Activated CD8-positive, alpha-beta T cell treated with anti-CD3 and anti-CD28 coated beads for 36 hours (primary cell): ENCODE measurements at regions not wholly inside any gene's neighbourhood (a gene's known extent, or its start where the extent isn't known, plus 50 kb on each side); places are given as distances from the start of the nearest gene placed in this dataset.

Experiments
- ATAC-seq: fragments of 200-7000 bp; cut with Tn5 transposase; one replicate; pipeline ENCODE4 v1.10.0; 2021; ENCODE audit warnings: mild to moderate bottlenecking, moderate library complexity
- CTCF ChIA-PET: fragments of 350-600 bp; sonication (Branson Sonifier 250); formaldehyde crosslinking; loops from one replicate; lab custom pipeline; 2021; ENCODE audit warnings: antibody characterized with exemption; lab: Charles Lee
- POLR2A ChIA-PET: fragments of 350-600 bp; sonication (Branson Sonifier 250); formaldehyde crosslinking; loops from one replicate; lab custom pipeline; 2021; ENCODE audit warnings: antibody characterized with exemption; lab: Charles Lee
- DNase-seq: peaks from one replicate; pipeline ENCODE4 v3.0.0-alpha.2; 2020
- H3K27ac Mint-ChIP-seq: one replicate; pipeline ENCODE4 v1.8.0; 2021; ENCODE audit warnings: mild to moderate bottlenecking, mixed read lengths
- H3K27me3 Mint-ChIP-seq: one replicate; pipeline ENCODE4 v1.8.0; 2021; ENCODE audit warnings: mixed read lengths
- H3K36me3 Mint-ChIP-seq: one replicate; pipeline ENCODE4 v1.8.0; 2021; ENCODE audit warnings: low read depth, mixed read lengths
- H3K4me1 Mint-ChIP-seq: one replicate; pipeline ENCODE4 v1.8.0; 2021; ENCODE audit warnings: low read depth, mixed read lengths
- H3K4me3 Mint-ChIP-seq: one replicate; pipeline ENCODE4 v1.8.0; 2021; ENCODE audit warnings: mild to moderate bottlenecking, moderate library complexity, mixed read lengths
- H3K9me3 Mint-ChIP-seq: one replicate; pipeline ENCODE4 v1.8.0; 2021; ENCODE audit warnings: mixed read lengths
- CTCF ChIP-seq: fragments of 200-600 bp; IDR thresholded peaks from one replicate; pipeline ENCODE4 v1.8.0; 2022; ENCODE audit warnings: antibody characterized with exemption, mild to moderate bottlenecking
- intact Hi-C: fragments of 100-400 bp; cut with micrococcal nuclease; formaldehyde crosslinking; loops from one replicate; pipeline ENCODE4 v1.10.0; 2022

- ChIA-PET CTCF (interaction anchor here (3.2 kb wide), 1 partner anchor 377 kb away, joined by 25 read pairs; no protein-coding TSS in a partner anchor), POLR2A (no interaction called here)
- H3K4me3 Mint-ChIP-seq = no peak overlapping the region
- no peak for DNase-seq
- intact Hi-C loops = no loop called here
- peaks cover 12% of the 10 kb centered on the region for H3K4me1 Mint-ChIP-seq
- no peak for ATAC-seq
- peaks cover 1% of the 10 kb centered on the region for H3K9me3 Mint-ChIP-seq
- H3K27ac Mint-ChIP-seq = no peak overlapping the region
- no peak for TF ChIP-seq CTCF
- H3K27me3 Mint-ChIP-seq = peaks cover 17% of the 10 kb centered on the region
- H3K36me3 Mint-ChIP-seq = no peaks in the 10 kb centered on the region
Measured at GRCh38 chr4:26031704-26032103, 117.7 kb downstream of the SMIM20 start.

- CTCF ChIA-PET = interaction anchor here (2.4 to 3.2 kb wide), 2 partner anchors 44 to 377 kb away, joined by 5 to 25 read pairs; no protein-coding TSS in a partner anchor
- intact Hi-C loops = no loop called here
- H3K4me3 Mint-ChIP-seq = no peak overlapping the region
- H3K27ac Mint-ChIP-seq = no peak overlapping the region
- DNase-seq = no peak
- no peak for TF ChIP-seq CTCF
- POLR2A ChIA-PET = no interaction called here
- peaks cover 1% of the 10 kb centered on the region for H3K9me3 Mint-ChIP-seq
- peaks cover 12% of the 10 kb centered on the region for H3K4me1 Mint-ChIP-seq
- no peak for ATAC-seq
- peaks cover 13% of the 10 kb centered on the region for H3K27me3 Mint-ChIP-seq
- H3K36me3 Mint-ChIP-seq = no peaks in the 10 kb centered on the region
Measured at GRCh38 chr4:26032142-26032541, 118.1 kb downstream of the SMIM20 start.

- Mint-ChIP-seq H3K9me3 (peaks cover 1% of the 10 kb centered on the region), H3K4me3 (no peak overlapping the region), H3K36me3 (no peaks in the 10 kb centered on the region), H3K4me1 (peaks cover 12% of the 10 kb centered on the region), H3K27me3 (peaks cover 12% of the 10 kb centered on the region), H3K27ac (no peak overlapping the region)
- CTCF ChIA-PET = interaction anchor here (2.4 kb wide), 1 partner anchor 45 kb away, joined by 5 read pairs; no protein-coding TSS in a partner anchor
- no peak for DNase-seq
- no peak for TF ChIP-seq CTCF
- no peak for ATAC-seq
- POLR2A ChIA-PET = no interaction called here
- intact Hi-C loops = no loop called here
Measured at GRCh38 chr4:26032630-26033317, 118.8 kb downstream of the SMIM20 start.

- Mint-ChIP-seq H3K9me3 (peaks cover 1% of the 10 kb centered on the region), H3K4me1 (peaks cover 12% of the 10 kb centered on the region), H3K36me3 (no peaks in the 10 kb centered on the region), H3K27ac (no peak overlapping the region), H3K4me3 (no peak overlapping the region), H3K27me3 (peaks cover 12% of the 10 kb centered on the region)
- ChIA-PET CTCF (interaction anchor here (2.4 kb wide), 1 partner anchor 46 kb away, joined by 5 read pairs; no protein-coding TSS in a partner anchor), POLR2A (no interaction called here)
- ATAC-seq (no peak), DNase-seq (no peak)
- intact Hi-C loops = no loop called here
- no peak for TF ChIP-seq CTCF
Measured at GRCh38 chr4:26033389-26033788, 119.4 kb downstream of the SMIM20 start.

GRCh38 chr4:26034849-26035248 lies 120.8 kb downstream of the SMIM20 start:
- CTCF ChIA-PET = no interaction called here
- POLR2A ChIA-PET = no interaction called here
- peak; percentile 46 for DNase-seq
- TF ChIP-seq CTCF = no peak
- ATAC-seq = peak; percentile 95
- H3K27me3 Mint-ChIP-seq = peaks cover 11% of the 10 kb centered on the region
- intact Hi-C loops = no loop called here
- no peak overlapping the region for H3K27ac Mint-ChIP-seq
- H3K4me1 Mint-ChIP-seq = peaks cover 9% of the 10 kb centered on the region
- peaks cover 1% of the 10 kb centered on the region for H3K9me3 Mint-ChIP-seq
- H3K4me3 Mint-ChIP-seq = no peak overlapping the region
- H3K36me3 Mint-ChIP-seq = no peaks in the 10 kb centered on the region
